Osteocyte (in vitro differentiated cells): ENCODE measurements at regions not wholly inside any gene's neighbourhood (a gene's known extent, or its start where the extent isn't known, plus 50 kb on each side); places are given as distances from the start of the nearest gene placed in this dataset.
A peak's percentile ranks its signal among the peaks of the same experiment; 100 is the strongest.

Source experiments
- DNase-seq: peaks from one replicate; pipeline ENCODE4 v3.0.0; 2021; ENCODE audit warnings: mixed read lengths; ENCODE audit not compliant: unreplicated experiment; ENCODE audit errors: extremely low spot score
- H3K27ac Mint-ChIP-seq: one replicate; pipeline ENCODE4 v1.8.0; 2021; ENCODE audit warnings: mild to moderate bottlenecking, mixed read lengths; ENCODE audit not compliant: unreplicated experiment
- H3K27me3 Mint-ChIP-seq: one replicate; pipeline ENCODE4 v1.8.0; 2021; ENCODE audit warnings: mixed read lengths; ENCODE audit not compliant: unreplicated experiment
- H3K36me3 Mint-ChIP-seq: one replicate; pipeline ENCODE4 v1.8.0; 2021; ENCODE audit warnings: mixed read lengths; ENCODE audit not compliant: unreplicated experiment
- H3K4me1 Mint-ChIP-seq: one replicate; pipeline ENCODE4 v1.8.0; 2021; ENCODE audit warnings: mixed read lengths; ENCODE audit not compliant: unreplicated experiment
- H3K4me3 Mint-ChIP-seq: one replicate; pipeline ENCODE4 v1.8.0; 2021; ENCODE audit warnings: mild to moderate bottlenecking, moderate library complexity, mixed read lengths; ENCODE audit not compliant: unreplicated experiment
- H3K9me3 Mint-ChIP-seq: one replicate; pipeline ENCODE4 v1.8.0; 2021; ENCODE audit warnings: mixed read lengths; ENCODE audit not compliant: unreplicated experiment
- CTCF ChIP-seq: fragments of 200-600 bp; sonication (generic); IDR thresholded peaks from 2 replicates; pipeline ENCODE4 v1.5.0; 2021; ENCODE audit warnings: antibody characterized with exemption, mild to moderate bottlenecking, moderate library complexity

- Mint-ChIP-seq H3K27me3 (peaks cover 3% of the 10 kb centered on the region), H3K36me3 (no peaks in the 10 kb centered on the region), H3K4me3 (no peak overlapping the region), H3K9me3 (no peaks in the 10 kb centered on the region), H3K27ac (no peak overlapping the region), H3K4me1 (no peaks in the 10 kb centered on the region)
- no peak for DNase-seq
- no peak for TF ChIP-seq CTCF
These were observed 208.7 kb downstream of the LMX1A start for GRCh38 chr1:165147799-165148198.

GRCh38 chr1:165144757-165145397 lies 211.6 kb downstream of the LMX1A start:
- Mint-ChIP-seq H3K36me3 (no peaks in the 10 kb centered on the region), H3K27ac (no peak overlapping the region), H3K4me3 (no peak overlapping the region), H3K27me3 (peaks cover 3% of the 10 kb centered on the region), H3K4me1 (no peaks in the 10 kb centered on the region), H3K9me3 (no peaks in the 10 kb centered on the region)
- peak; percentile 73 for TF ChIP-seq CTCF
- DNase-seq = no peak

DNA sequence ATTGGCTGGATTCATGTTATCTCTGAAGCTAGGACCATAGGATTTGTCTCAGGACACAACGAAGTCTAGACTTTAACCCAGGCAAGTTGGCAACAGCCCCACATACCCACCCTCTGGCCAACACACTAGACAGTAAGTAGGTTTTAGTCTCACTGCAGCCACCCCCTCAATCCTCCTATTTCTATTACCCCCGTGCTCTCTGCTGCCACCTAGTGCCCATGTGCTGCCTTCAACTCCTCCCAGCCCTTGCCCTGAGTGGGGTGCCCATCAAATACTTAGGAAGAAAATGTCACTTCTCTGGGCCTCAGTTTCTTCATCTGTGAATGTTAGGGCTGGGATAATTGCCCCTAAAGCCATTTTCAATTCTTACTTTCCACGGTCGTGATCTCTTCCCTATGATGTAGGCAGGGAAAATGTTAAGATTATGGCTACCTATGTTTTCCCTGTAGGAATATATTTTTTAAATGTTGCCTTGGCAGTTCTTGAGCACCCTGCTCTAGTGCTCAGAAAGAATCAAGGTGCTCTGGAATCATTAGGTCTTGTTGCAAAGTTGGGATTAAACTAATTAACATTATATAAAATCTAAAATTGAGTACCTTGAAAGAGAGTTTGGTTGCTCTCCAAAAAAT lies 213.0 kb downstream of the LMX1A start:
- Mint-ChIP-seq H3K36me3 (no peaks in the 10 kb centered on the region), H3K4me3 (no peak overlapping the region), H3K27ac (no peak overlapping the region), H3K27me3 (peaks cover 3% of the 10 kb centered on the region), H3K9me3 (no peaks in the 10 kb centered on the region), H3K4me1 (no peaks in the 10 kb centered on the region)
- TF ChIP-seq CTCF = peak; percentile 34
- no peak for DNase-seq

- no peaks in the 10 kb centered on the region for H3K36me3 Mint-ChIP-seq
- no peaks in the 10 kb centered on the region for H3K27me3 Mint-ChIP-seq
- no peak for DNase-seq
- TF ChIP-seq CTCF = no peak
- no peak overlapping the region for H3K27ac Mint-ChIP-seq
- no peaks in the 10 kb centered on the region for H3K9me3 Mint-ChIP-seq
- no peaks in the 10 kb centered on the region for H3K4me1 Mint-ChIP-seq
- no peak overlapping the region for H3K4me3 Mint-ChIP-seq
These were observed 217.6 kb downstream of the LMX1A start for GRCh38 chr1:165138960-165139359.

- no peak for DNase-seq
- peaks cover under 1% of the 10 kb centered on the region for H3K27me3 Mint-ChIP-seq
- no peak overlapping the region for H3K4me3 Mint-ChIP-seq
- no peaks in the 10 kb centered on the region for H3K4me1 Mint-ChIP-seq
- no peaks in the 10 kb centered on the region for H3K9me3 Mint-ChIP-seq
- H3K27ac Mint-ChIP-seq = no peak overlapping the region
- TF ChIP-seq CTCF = no peak
- no peaks in the 10 kb centered on the region for H3K36me3 Mint-ChIP-seq
These were observed 218.8 kb downstream of the LMX1A start for GRCh38 chr1:165137551-165138316.
